ENCODE measurements at regions not wholly inside any gene's neighbourhood (a gene's known extent, or its start where the extent isn't known, plus 50 kb on each side); places are given as distances from the start of the nearest gene placed in this dataset.

GRCh38 chr17:55561973-55562495 lies 50.8 kb upstream of the SMIM36 start:
- TF ChIP-seq SIN3A (IDR thresholded peaks at IDR 0.05; ENCODE audit: borderline replicate concordance, insufficient read depth, low read length) (no peak), POLR2AphosphoS5 (IDR thresholded peaks at IDR 0.05; ENCODE audit: low read depth, low read length) (no peak), REST (IDR thresholded peaks at IDR 0.05; ENCODE audit: insufficient read depth in 1 of 2, low read depth in 2 of 2, low read length in 2 of 2) (no peak)
